Naive thymus-derived CD4-positive, alpha-beta T cell (primary cell): ENCODE measurements at regions not wholly inside any gene's neighbourhood (a gene's known extent, or its start where the extent isn't known, plus 50 kb on each side); places are given as distances from the start of the nearest gene placed in this dataset.
"Not testable (repeated sequence)": the region's sequence is repeated elsewhere in the genome, so short reads cannot be mapped to it uniquely, and the experiment has no call there.

Experiments used
- ATAC-seq: fragments of 150-1000 bp; cut with Tn5 transposase; 2 replicates; pipeline ENCODE4 v1.10.0; 2021; ENCODE audit warnings: mild to moderate bottlenecking, moderate library complexity
- CTCF ChIA-PET: fragments of 350-600 bp; sonication (Branson Sonifier 250); formaldehyde crosslinking; loops from one replicate; lab custom pipeline; 2021; ENCODE audit warnings: antibody characterized with exemption; lab: Charles Lee
- POLR2A ChIA-PET: fragments of 350-600 bp; sonication (Branson Sonifier 250); formaldehyde crosslinking; loops from one replicate; lab custom pipeline; 2021; ENCODE audit warnings: antibody characterized with exemption, inconsistent platforms; lab: Charles Lee
- DNase-seq, 9 donors: peaks; one replicate each; pipeline versions ENCODE4 v3.0.0 to v3.0.0-alpha.2; 2020 to 2022; ENCODE audit warnings: mixed read lengths in 1 of 9
- H3K27ac ChIP-seq: one replicate; pipeline ENCODE4 v1.7.0; 2013; ENCODE audit warnings: mild to moderate bottlenecking, low read depth, low read length, moderate library complexity
- H3K27me3 ChIP-seq, 2 donors: one replicate each; pipeline ENCODE4 v1.7.0; 2013; ENCODE audit warnings: low read length in 2 of 2, mild to moderate bottlenecking in 2 of 2, moderate library complexity in 2 of 2; ENCODE audit not compliant: control insufficient read depth in 2 of 2, insufficient read depth in 2 of 2
- H3K36me3 ChIP-seq, 3 experiments: 1 replicate in 2 of 3; 2 replicates in 1 of 3; pipeline ENCODE4 v1.7.0; 2013; ENCODE audit warnings: low read length in 3 of 3, mild to moderate bottlenecking in 3 of 3, moderate library complexity in 1 of 3; ENCODE audit not compliant: insufficient read depth in 3 of 3, control insufficient read depth in 2 of 3
- H3K4me1 ChIP-seq, 2 donors: one replicate each; pipeline ENCODE4 v1.7.0; 2013; ENCODE audit warnings: low read length in 2 of 2, mild to moderate bottlenecking in 2 of 2, moderate library complexity in 1 of 2; ENCODE audit not compliant: control insufficient read depth in 2 of 2, insufficient read depth in 2 of 2
- H3K4me3 ChIP-seq: 2 replicates; pipeline ENCODE4 v1.7.0; 2013; ENCODE audit warnings: mild to moderate bottlenecking, low read length
- H3K9me3 ChIP-seq, 3 experiments: 1 replicate in 2 of 3; 2 replicates in 1 of 3; pipeline ENCODE4 v1.7.0; 2013; ENCODE audit warnings: low read length in 3 of 3; ENCODE audit not compliant: control insufficient read depth in 2 of 3
- H3K27ac Mint-ChIP-seq, 9 donors: one replicate each; pipeline ENCODE4 v1.8.0; 2020 to 2022; ENCODE audit warnings: mixed read lengths in 9 of 9, mild to moderate bottlenecking in 8 of 9, moderate library complexity in 5 of 9, inconsistent platforms in 2 of 9
- H3K27me3 Mint-ChIP-seq, 5 donors: one replicate each; pipeline ENCODE4 v1.8.0; 2021 to 2022; ENCODE audit warnings: mixed read lengths in 5 of 5, mild to moderate bottlenecking in 1 of 5
- H3K36me3 Mint-ChIP-seq, 5 donors: one replicate each; pipeline ENCODE4 v1.8.0; 2020 to 2022; ENCODE audit warnings: mixed read lengths in 5 of 5, mild to moderate bottlenecking in 3 of 5, inconsistent platforms in 1 of 5
- H3K4me1 Mint-ChIP-seq, 7 donors: one replicate each; pipeline ENCODE4 v1.8.0; 2020 to 2022; ENCODE audit warnings: mixed read lengths in 7 of 7, mild to moderate bottlenecking in 3 of 7, inconsistent platforms in 1 of 7
- H3K4me3 Mint-ChIP-seq, 10 donors: one replicate each; pipeline ENCODE4 v1.8.0; 2020 to 2022; ENCODE audit warnings: mild to moderate bottlenecking in 10 of 10, mixed read lengths in 10 of 10, moderate library complexity in 6 of 10, inconsistent platforms in 2 of 10
- H3K9me3 Mint-ChIP-seq, 11 donors: one replicate each; pipeline ENCODE4 v1.8.0; 2020 to 2022; ENCODE audit warnings: mixed read lengths in 11 of 11, mild to moderate bottlenecking in 4 of 11, inconsistent platforms in 1 of 11, moderate library complexity in 1 of 11
- intact Hi-C, 2 donors: fragments of 100-400 bp; cut with micrococcal nuclease; formaldehyde crosslinking; loops; one replicate each; pipeline ENCODE4 v1.15.1; 2023

DNA sequence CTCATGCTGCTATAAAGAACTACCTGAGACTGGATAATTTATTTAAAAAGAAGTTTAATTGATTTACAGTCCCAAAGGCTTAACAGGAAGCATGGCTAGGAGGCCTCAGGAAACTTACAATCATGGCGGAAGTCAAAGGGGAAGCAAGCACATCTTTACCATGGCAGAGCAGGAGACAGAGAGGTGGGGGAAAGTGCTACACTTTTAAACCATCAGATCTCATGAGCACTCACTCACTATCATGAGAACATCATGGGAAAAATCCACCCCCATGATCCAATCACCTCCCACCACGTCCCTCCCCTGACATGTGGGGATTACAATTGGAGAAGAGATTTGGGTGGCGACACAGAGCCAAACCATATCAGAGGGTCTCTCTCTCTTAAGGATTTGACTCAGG, 108.6 kb upstream of the PODXL start:
- Histone ChIP-seq H3K4me3 (no peak overlapping the region), H3K27me3 (peaks cover 0 to 3% of the 10 kb centered on the region in 2 donors), H3K4me1 (no peaks in the 10 kb centered on the region), H3K36me3 (no peaks in the 10 kb centered on the region), H3K9me3 (no peaks in the 10 kb centered on the region), H3K27ac (no peak overlapping the region)
- DNase-seq (no peak), ATAC-seq (no peak)
- Mint-ChIP-seq H3K9me3 (peaks cover 0 to 6% (median 0%) of the 10 kb centered on the region in 11 donors), H3K36me3 (no peaks in the 10 kb centered on the region), H3K27me3 (peaks cover 5 to 20% (median 16%) of the 10 kb centered on the region in 5 donors), H3K4me1 (no peaks in the 10 kb centered on the region), H3K4me3 (no peak overlapping the region), H3K27ac (no peak overlapping the region)
- ChIA-PET POLR2A (no interaction called here), CTCF (no interaction called here)
- intact Hi-C loops, result no loop called here

DNA sequence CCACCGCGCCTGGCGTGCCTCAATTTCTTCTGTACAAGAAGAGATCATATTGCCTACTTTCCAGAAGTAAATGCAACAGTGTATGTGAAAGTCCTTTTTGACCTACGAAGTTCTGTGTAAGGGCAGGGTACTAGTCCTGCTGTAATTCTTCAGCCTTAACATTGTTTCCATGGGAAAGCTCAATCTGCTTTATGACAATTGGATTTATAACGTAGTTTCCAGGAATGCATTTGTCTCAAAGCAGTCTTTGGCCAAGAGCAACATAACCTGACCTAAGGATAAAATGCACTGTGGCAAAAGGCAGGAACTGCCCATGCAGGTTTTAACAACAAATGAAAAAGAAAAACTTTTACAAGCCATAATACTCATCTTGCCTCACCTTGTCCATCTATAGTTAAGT, 108.1 kb upstream of the PODXL start:
- Histone ChIP-seq H3K36me3 (no peaks in the 10 kb centered on the region), H3K9me3 (no peaks in the 10 kb centered on the region), H3K4me3 (no peak overlapping the region), H3K4me1 (no peaks in the 10 kb centered on the region), H3K27me3 (peaks cover 0 to 3% of the 10 kb centered on the region in 2 donors), H3K27ac (no peak overlapping the region)
- POLR2A ChIA-PET, result no interaction called here
- H3K36me3 Mint-ChIP-seq, result no peaks in the 10 kb centered on the region
- H3K27ac Mint-ChIP-seq, result no peak overlapping the region
- CTCF ChIA-PET, result no interaction called here
- ATAC-seq (no peak), DNase-seq (no peak)
- intact Hi-C loops, result no loop called here
- H3K4me1 Mint-ChIP-seq, result no peaks in the 10 kb centered on the region
- peaks cover 5 to 15% (median 12%) of the 10 kb centered on the region in 5 donors for H3K27me3 Mint-ChIP-seq
- H3K4me3 Mint-ChIP-seq, result no peak overlapping the region
- peaks cover 0 to 6% (median 0%) of the 10 kb centered on the region in 11 donors for H3K9me3 Mint-ChIP-seq

- H3K9me3 Mint-ChIP-seq, DNase-seq, ATAC-seq, CTCF ChIA-PET, intact Hi-C loops, H3K4me3 ChIP-seq, H3K4me1 Mint-ChIP-seq, H3K27me3 Mint-ChIP-seq, H3K36me3 Mint-ChIP-seq, H3K27ac Mint-ChIP-seq, POLR2A ChIA-PET, H3K27ac ChIP-seq, H3K36me3 ChIP-seq, H3K4me1 ChIP-seq, H3K9me3 ChIP-seq, H3K27me3 ChIP-seq, H3K4me3 Mint-ChIP-seq: not testable (repeated sequence)
These were observed 106.0 kb upstream of the PODXL start for GRCh38 chr7:131662301-131662873.

GRCh38 chr7:131657881-131658280, 101.5 kb upstream of the PODXL start:
- Histone ChIP-seq H3K27ac (no peak overlapping the region), H3K36me3 (no peaks in the 10 kb centered on the region), H3K4me1 (no peaks in the 10 kb centered on the region), H3K4me3 (no peak overlapping the region), H3K27me3 (no peaks in the 10 kb centered on the region), H3K9me3 (no peaks in the 10 kb centered on the region)
- Mint-ChIP-seq H3K4me1 (peaks cover 0 to 5% (median 0%) of the 10 kb centered on the region in 7 donors), H3K36me3 (no peaks in the 10 kb centered on the region), H3K27me3 (peaks cover 0 to 13% (median 6%) of the 10 kb centered on the region in 5 donors), H3K9me3 (no peaks in the 10 kb centered on the region), H3K4me3 (no peak overlapping the region), H3K27ac (no peak overlapping the region)
- intact Hi-C loops, result no loop called here
- ATAC-seq (no peak), DNase-seq (no peak)
- ChIA-PET POLR2A (no interaction called here), CTCF (no interaction called here)

GRCh38 chr7:131656980-131657723, 100.7 kb upstream of the PODXL start:
- ChIA-PET POLR2A (no interaction called here), CTCF (no interaction called here)
- Mint-ChIP-seq H3K36me3 (no peaks in the 10 kb centered on the region), H3K27me3 (peaks cover 0 to 13% (median 6%) of the 10 kb centered on the region in 5 donors), H3K27ac (no peak overlapping the region), H3K4me3 (no peak overlapping the region), H3K9me3 (no peaks in the 10 kb centered on the region), H3K4me1 (peaks cover 0 to 5% (median 0%) of the 10 kb centered on the region in 7 donors)
- Histone ChIP-seq H3K9me3 (no peaks in the 10 kb centered on the region), H3K27me3 (no peaks in the 10 kb centered on the region), H3K4me3 (no peak overlapping the region), H3K27ac (no peak overlapping the region), H3K36me3 (no peaks in the 10 kb centered on the region), H3K4me1 (no peaks in the 10 kb centered on the region)
- no peak for DNase-seq
- intact Hi-C loops, result no loop called here
- ATAC-seq, result no peak

DNA sequence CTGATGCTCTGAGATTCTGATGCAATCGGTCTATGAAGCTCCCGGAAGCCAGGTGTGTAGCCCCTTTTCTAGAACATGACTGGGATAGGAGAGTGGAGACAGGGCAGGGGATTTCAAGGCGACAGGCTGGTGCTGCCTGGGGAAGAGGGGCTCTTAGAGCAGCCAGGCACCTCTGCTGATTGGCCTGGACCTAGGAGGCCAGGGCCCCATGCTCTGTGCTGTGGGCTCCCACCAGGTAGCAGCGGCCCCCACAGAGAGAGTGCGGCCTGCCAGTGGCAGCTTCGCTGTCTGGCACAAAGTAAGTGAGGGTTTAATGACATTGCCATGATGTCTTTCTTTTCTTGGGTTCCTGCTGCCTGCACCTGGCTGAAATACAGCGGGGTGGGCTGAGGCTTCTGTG, 99.4 kb upstream of the PODXL start:
- intact Hi-C loops, result no loop called here
- Mint-ChIP-seq H3K4me3 (no peak overlapping the region), H3K36me3 (no peaks in the 10 kb centered on the region), H3K9me3 (no peaks in the 10 kb centered on the region), H3K4me1 (peaks cover 0 to 5% (median 0%) of the 10 kb centered on the region in 7 donors), H3K27me3 (peaks cover 0 to 13% (median 6%) of the 10 kb centered on the region in 5 donors), H3K27ac (no peak overlapping the region)
- Histone ChIP-seq H3K4me1 (no peaks in the 10 kb centered on the region), H3K27ac (no peak overlapping the region), H3K9me3 (no peaks in the 10 kb centered on the region), H3K27me3 (no peaks in the 10 kb centered on the region), H3K4me3 (no peak overlapping the region), H3K36me3 (no peaks in the 10 kb centered on the region)
- CTCF ChIA-PET, result no interaction called here
- POLR2A ChIA-PET, result no interaction called here
- DNase-seq (no peak), ATAC-seq (no peak)

DNA sequence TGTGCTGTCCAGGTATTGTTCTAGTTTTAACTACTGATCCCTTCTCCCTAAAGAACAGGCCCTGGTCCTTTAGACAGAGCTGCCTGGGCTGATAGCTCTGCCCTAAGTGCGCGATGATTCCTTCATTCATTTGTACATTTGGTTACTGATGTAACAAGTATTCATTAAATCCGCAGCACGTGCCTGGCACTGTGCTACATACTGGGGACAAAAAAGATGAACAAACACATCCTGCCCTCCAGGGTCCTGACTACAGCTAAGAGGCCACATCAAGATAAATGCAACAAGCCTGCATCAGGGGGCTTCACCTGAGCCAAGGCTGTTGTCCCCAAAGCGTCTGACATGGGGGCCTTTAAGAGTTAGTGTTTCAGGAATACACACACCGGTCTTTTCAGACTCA, 99.0 kb upstream of the PODXL start:
- peaks cover 0 to 13% (median 6%) of the 10 kb centered on the region in 5 donors for H3K27me3 Mint-ChIP-seq
- POLR2A ChIA-PET, result no interaction called here
- no peak overlapping the region for H3K4me3 Mint-ChIP-seq
- no peaks in the 10 kb centered on the region for H3K9me3 ChIP-seq
- H3K36me3 ChIP-seq, result no peaks in the 10 kb centered on the region
- CTCF ChIA-PET, result interaction anchor here (1.3 to 1.5 kb wide), 2 partner anchors 146 to 148 kb away, joined by 3 to 5 read pairs; no protein-coding TSS in a partner anchor
- H3K4me1 ChIP-seq, result no peaks in the 10 kb centered on the region
- H3K4me1 Mint-ChIP-seq, result peaks cover 0 to 5% (median 0%) of the 10 kb centered on the region in 7 donors
- H3K27ac Mint-ChIP-seq, result no peak overlapping the region
- ATAC-seq (no peak), DNase-seq (no peak)
- no peak overlapping the region for H3K4me3 ChIP-seq
- H3K27me3 ChIP-seq, result no peaks in the 10 kb centered on the region
- H3K27ac ChIP-seq, result no peak overlapping the region
- intact Hi-C loops, result no loop called here
- H3K9me3 Mint-ChIP-seq, result no peaks in the 10 kb centered on the region
- no peaks in the 10 kb centered on the region for H3K36me3 Mint-ChIP-seq
